IMR-90 (cell line): ENCODE measurements at regions not wholly inside any gene's neighbourhood (a gene's known extent, or its start where the extent isn't known, plus 50 kb on each side); places are given as distances from the start of the nearest gene placed in this dataset.

Experiments
- ATAC-seq: fragments of 200-7000 bp; cut with Tn5 transposase; 2 replicates; pipeline ENCODE4 v1.9.1; 2020; ENCODE audit warnings: low read depth, mild to moderate bottlenecking, moderate library complexity
- BruUV-seq: library from RNA; stranded (reverse); fragments of 400-500 nt; replicated peaks from 2 replicates; lab custom pipeline; 2021; lab: Mats Ljungman, UMichigan
- CTCF ChIA-PET: fragments of 300-600 bp; formaldehyde crosslinking; extraction: SDS; loops from one replicate; lab custom pipeline; 2021; ENCODE audit warnings: antibody characterized with exemption; lab: Yijun Ruan, JAX
- POLR2A ChIA-PET: fragments of 300-600 bp; sonication (Branson Sonifier 250); formaldehyde crosslinking; loops from one replicate; lab custom pipeline; 2022; ENCODE audit warnings: antibody characterized with exemption; ENCODE audit not compliant: unreplicated experiment; lab: Charles Lee
- DNase-seq: peaks from one replicate; pipeline ENCODE4 v3.0.0; 2013
- H2AFZ ChIP-seq: replicated peaks from 2 replicates; pipeline ENCODE3; 2013; ENCODE audit warnings: low read length, mild to moderate bottlenecking; ENCODE audit not compliant: poor library complexity
- H2AK5ac ChIP-seq: 2 replicates; pipeline ENCODE4 v1.6.1; 2013; ENCODE audit warnings: low read depth, low read length, inconsistent platforms
- H2AK9ac ChIP-seq: replicated peaks from 2 replicates; pipeline ENCODE3; 2013; ENCODE audit warnings: mild to moderate bottlenecking, low read depth, low read length, moderate library complexity; ENCODE audit not compliant: poor library complexity
- H2BK120ac ChIP-seq: 2 replicates; pipeline ENCODE4 v1.6.1; 2013; ENCODE audit warnings: low read depth, low read length, inconsistent platforms
- H2BK15ac ChIP-seq: 3 replicates; pipeline ENCODE4 v1.6.1; 2013; ENCODE audit warnings: low read depth, low read length, inconsistent platforms
- H2BK20ac ChIP-seq: 2 replicates; pipeline ENCODE4 v1.6.1; 2013; ENCODE audit warnings: low read depth, mild to moderate bottlenecking, inconsistent platforms, low read length, moderate library complexity
- H2BK5ac ChIP-seq: 2 replicates; pipeline ENCODE4 v1.6.1; 2013; ENCODE audit warnings: mild to moderate bottlenecking, low read depth, low read length, inconsistent platforms; ENCODE audit not compliant: poor library complexity, severe bottlenecking
- H3K14ac ChIP-seq: replicated peaks from 2 replicates; pipeline ENCODE4 v1.6.1; 2013; ENCODE audit warnings: low read depth, low read length, inconsistent platforms
- H3K18ac ChIP-seq: 2 replicates; pipeline ENCODE4 v1.6.1; 2013; ENCODE audit warnings: low read depth, low read length, control low read depth
- H3K23ac ChIP-seq: 2 replicates; pipeline ENCODE4 v1.6.1; 2013; ENCODE audit warnings: low read depth, low read length, inconsistent platforms
- H3K27ac ChIP-seq: 2 replicates; pipeline ENCODE4 v1.5.1; 2013; ENCODE audit warnings: mild to moderate bottlenecking, control low read depth, low read length; ENCODE audit not compliant: insufficient read depth
- H3K27me3 ChIP-seq: 2 replicates; pipeline ENCODE4 v1.6.1; 2013; ENCODE audit warnings: low read length; ENCODE audit not compliant: control insufficient read depth, insufficient read depth
- H3K36me3 ChIP-seq: 2 replicates; pipeline ENCODE4 v1.6.1; 2013; ENCODE audit warnings: low read length, mixed read lengths; ENCODE audit not compliant: control insufficient read depth, insufficient read depth
- H3K4ac ChIP-seq: 2 replicates; pipeline ENCODE4 v1.6.1; 2013; ENCODE audit warnings: low read depth, low read length, inconsistent platforms
- H3K4me1 ChIP-seq: 2 replicates; pipeline ENCODE4 v1.6.1; 2013; ENCODE audit warnings: low read length, mixed read lengths; ENCODE audit not compliant: control insufficient read depth, insufficient read depth
- H3K4me2 ChIP-seq: 2 replicates; pipeline ENCODE4 v1.6.1; 2013; ENCODE audit warnings: low read depth, mild to moderate bottlenecking, control low read depth, low read length, moderate library complexity
- H3K4me3 ChIP-seq: 2 replicates; pipeline ENCODE4 v1.5.1; 2013; ENCODE audit warnings: low read depth, mild to moderate bottlenecking, control low read depth, low read length, moderate library complexity; ENCODE audit not compliant: insufficient read depth
- H3K56ac ChIP-seq: 2 replicates; pipeline ENCODE4 v1.6.1; 2013; ENCODE audit warnings: low read length, inconsistent platforms; ENCODE audit not compliant: insufficient read depth; ENCODE audit errors: extremely low read depth
- H3K79me1 ChIP-seq, 2 experiments: 2 replicates each; pipeline ENCODE4 v1.6.1; 2013; ENCODE audit warnings: low read length in 2 of 2, inconsistent platforms in 1 of 2, low read depth in 1 of 2
- H3K9ac ChIP-seq: 2 replicates; pipeline ENCODE4 v1.6.1; 2013; ENCODE audit warnings: low read depth, low read length, control low read depth
- H3K9me1 ChIP-seq: 2 replicates; pipeline ENCODE4 v1.6.1; 2013; ENCODE audit warnings: low read length, inconsistent platforms; ENCODE audit not compliant: insufficient read depth
- H3K9me3 ChIP-seq: 2 replicates; pipeline ENCODE4 v1.6.1; 2013; ENCODE audit warnings: low read length; ENCODE audit not compliant: control insufficient read depth, insufficient read depth
- H4K20me1 ChIP-seq: 2 replicates; pipeline ENCODE4 v1.6.1; 2013; ENCODE audit warnings: low read length, inconsistent platforms; ENCODE audit not compliant: insufficient read depth
- H4K5ac ChIP-seq: 2 replicates; pipeline ENCODE4 v1.6.1; 2013; ENCODE audit warnings: mild to moderate bottlenecking, low read depth, low read length, control low read depth
- H4K8ac ChIP-seq, 2 experiments: 2 replicates each; pipeline ENCODE4 v1.6.1; 2013; ENCODE audit warnings: low read depth in 2 of 2, low read length in 2 of 2, control low read depth in 1 of 2, inconsistent platforms in 1 of 2
- H4K91ac ChIP-seq: 2 replicates; pipeline ENCODE4 v1.6.1; 2013; ENCODE audit warnings: low read depth, low read length, inconsistent platforms; ENCODE audit not compliant: insufficient read depth
- BHLHE40 ChIP-seq: fragments of 150-350 bp; IDR thresholded peaks from 2 replicates; pipeline ENCODE4 v1.6.1; 2016; ENCODE audit warnings: mild to moderate bottlenecking, low read depth, low read length
- CEBPB ChIP-seq: IDR thresholded peaks from 2 replicates; pipeline ENCODE4 v1.6.1; 2012; ENCODE audit warnings: low read depth, low read length, improper control_type of control experiment
- CHD1 ChIP-seq: IDR thresholded peaks from 2 replicates; pipeline ENCODE4 v1.6.1; 2012; ENCODE audit warnings: low read depth, low read length, improper control_type of control experiment
- MAFK ChIP-seq: IDR thresholded peaks from 2 replicates; pipeline ENCODE4 v1.6.1; 2012; ENCODE audit warnings: low read depth, low read length, improper control_type of control experiment
- MAZ ChIP-seq: IDR thresholded peaks from 2 replicates; pipeline ENCODE4 v1.6.1; 2012; ENCODE audit warnings: low read depth, mild to moderate bottlenecking, low read length, improper control_type of control experiment, moderate library complexity, borderline replicate concordance
- MXI1 ChIP-seq: IDR thresholded peaks from 2 replicates; pipeline ENCODE4 v1.6.1; 2012; ENCODE audit warnings: low read depth, mild to moderate bottlenecking, low read length, moderate library complexity, borderline replicate concordance
- NFE2L2 ChIP-seq: fragments of 150-350 bp; IDR thresholded peaks from 2 replicates; pipeline ENCODE4 v1.6.1; 2016; ENCODE audit warnings: low read depth, mild to moderate bottlenecking, low read length
- POLR2A ChIP-seq: IDR thresholded peaks from 2 replicates; pipeline ENCODE4 v1.6.1; 2012; ENCODE audit warnings: mild to moderate bottlenecking, low read depth, low read length
- RAD21 ChIP-seq: IDR thresholded peaks from 2 replicates; pipeline ENCODE4 v1.6.1; 2012; ENCODE audit warnings: low read length, improper control_type of control experiment
- RFX5 ChIP-seq: IDR thresholded peaks from 2 replicates; pipeline ENCODE4 v1.8.0; 2012; ENCODE audit warnings: low read depth, mild to moderate bottlenecking, low read length, moderate library complexity
- SMC3 ChIP-seq: fragments of 150-350 bp; IDR thresholded peaks from 2 replicates; pipeline ENCODE4 v1.6.1; 2016; ENCODE audit warnings: low read depth, mild to moderate bottlenecking, antibody characterized with exemption, low read length, moderate library complexity
- USF2 ChIP-seq: fragments of 150-350 bp; IDR thresholded peaks from 2 replicates; pipeline ENCODE4 v1.6.1; 2017; ENCODE audit warnings: mild to moderate bottlenecking, antibody characterized with exemption, low read length, low read depth
- WGBS, 2 experiments: methylation state at CpG; one replicate each; pipeline versions ENCODE4 v1.1.5 to v1.1.7; 2013; ENCODE audit warnings: missing lambda C conversion rate in 2 of 2; ENCODE audit not compliant: insufficient read length in 1 of 2; ENCODE audit errors: extremely low coverage in 2 of 2; 5-methylcytosine and 5-hydroxymethylcytosine counted together
- dilution Hi-C: fragments of 300-500 bp; cut with HindIII; formaldehyde crosslinking; loops from one replicate; pipeline ENCODE4 v1.14.3; 2018; ENCODE audit warnings: low sequenced_read_pairs; ENCODE audit not compliant: unreplicated experiment
- in situ Hi-C: fragments of 300-500 bp; cut with MboI; formaldehyde crosslinking; loops from 3 replicates; pipeline ENCODE4 v1.14.3; 2019; ENCODE audit warnings: low sequenced_read_pairs, inconsistent platforms, mixed read lengths
- intact Hi-C: fragments of 100-400 bp; cut with micrococcal nuclease; formaldehyde crosslinking; loops from 2 replicates; pipeline ENCODE4 v1.10.0; 2022

GRCh38 chr13:71144883-71145282 lies 722.1 kb downstream of the DACH1 start:
- TF ChIP-seq CHD1, result no peak
- no peak for TF ChIP-seq USF2
- no peak for TF ChIP-seq RFX5
- TF ChIP-seq NFE2L2, result no peak
- no peak for TF ChIP-seq MXI1
- TF ChIP-seq POLR2A, result no peak
- no peak for TF ChIP-seq RAD21
- TF ChIP-seq BHLHE40, result no peak
- TF ChIP-seq MAFK, result no peak
- TF ChIP-seq CEBPB, result no peak
- no peak for TF ChIP-seq MAZ
- TF ChIP-seq SMC3, result no peak
- H3K79me1 ChIP-seq, result no peaks in the 10 kb centered on the region
- 0 out of 2 replicates have a peak, but pooled peaks cover 3% of the 10 kb centered on the region for H3K9me3 ChIP-seq
- no TSS peak for BruUV-seq
- H3K9ac ChIP-seq, result no peak overlapping the region
- ChIA-PET POLR2A (no interaction called here), CTCF (no interaction called here)
- H2BK120ac ChIP-seq, result no peak overlapping the region
- H2BK15ac ChIP-seq, result no peak overlapping the region
- no peaks in the 10 kb centered on the region for H3K27me3 ChIP-seq
- H3K27ac ChIP-seq, result no peak overlapping the region
- H4K91ac ChIP-seq, result no peak overlapping the region
- no peak overlapping the region for H3K18ac ChIP-seq
- H2BK5ac ChIP-seq, result no peak overlapping the region
- no peaks in the 10 kb centered on the region for H4K20me1 ChIP-seq
- no peaks in the 10 kb centered on the region for H3K9me1 ChIP-seq
- no peak overlapping the region for H3K14ac ChIP-seq
- ATAC-seq, result no peak
- no peaks in the 10 kb centered on the region for H3K36me3 ChIP-seq
- H4K5ac ChIP-seq, result no peak overlapping the region
- H3K56ac ChIP-seq, result no peak overlapping the region
- no peak overlapping the region for H3K4me2 ChIP-seq
- no peak overlapping the region for H3K4ac ChIP-seq
- in situ Hi-C loops (no loop called here), dilution Hi-C loops (no loop called here), intact Hi-C loops (no loop called here)
- H3K4me3 ChIP-seq, result no peak overlapping the region
- H2AFZ ChIP-seq, result no peak overlapping the region
- H2AK9ac ChIP-seq, result no peak overlapping the region
- H4K8ac ChIP-seq, result no peak overlapping the region
- H2AK5ac ChIP-seq, result no peak overlapping the region
- no peaks in the 10 kb centered on the region for H3K4me1 ChIP-seq
- no CpG with 5 or more reads among the region's 2 CpGs for WGBS, 2 experiments
- H3K23ac ChIP-seq, result no peak overlapping the region
- no peak for DNase-seq
- no peak overlapping the region for H2BK20ac ChIP-seq
